CD4-positive, CD25-positive, alpha-beta regulatory T cell (primary cell): ENCODE measurements at regions not wholly inside any gene's neighbourhood (a gene's known extent, or its start where the extent isn't known, plus 50 kb on each side); places are given as distances from the start of the nearest gene placed in this dataset.

ENCODE experiments used
- ATAC-seq, 2 donors: fragments of 150-1000 bp; cut with Tn5 transposase; one replicate each; pipeline ENCODE4 v1.10.0; 2021; ENCODE audit warnings: low read depth in 2 of 2, moderate number of reproducible peaks in 2 of 2, moderate library complexity in 1 of 2
- DNase-seq, 3 donors: peaks; one replicate each; pipeline versions ENCODE4 v3.0.0 to v3.0.0-alpha.2; 2012 to 2022; ENCODE audit warnings: mixed read lengths in 1 of 3
- H3K27ac ChIP-seq: one replicate; pipeline ENCODE4 v1.7.0; 2013; ENCODE audit warnings: mild to moderate bottlenecking, low read length; ENCODE audit not compliant: insufficient read depth, poor library complexity, severe bottlenecking
- H3K27me3 ChIP-seq: one replicate; pipeline ENCODE4 v1.7.0; 2013; ENCODE audit warnings: low read length; ENCODE audit not compliant: control insufficient read depth, insufficient read depth
- H3K36me3 ChIP-seq: one replicate; pipeline ENCODE4 v1.7.0; 2013; ENCODE audit warnings: mild to moderate bottlenecking, low read length, moderate library complexity; ENCODE audit not compliant: control insufficient read depth, insufficient read depth
- H3K4me1 ChIP-seq: 2 replicates; pipeline ENCODE4 v1.7.0; 2013; ENCODE audit warnings: mild to moderate bottlenecking, low read length; ENCODE audit not compliant: insufficient read depth, control insufficient read depth, poor library complexity, severe bottlenecking
- H3K4me3 ChIP-seq: one replicate; pipeline ENCODE4 v1.7.0; 2013; ENCODE audit warnings: low read depth, mild to moderate bottlenecking, low read length, moderate library complexity
- H3K9me3 ChIP-seq, 2 experiments: 1 replicate in 1 of 2; 2 replicates in 1 of 2; pipeline ENCODE4 v1.7.0; 2013; ENCODE audit warnings: low read length in 2 of 2, mild to moderate bottlenecking in 1 of 2, moderate library complexity in 1 of 2; ENCODE audit not compliant: control insufficient read depth in 2 of 2
- H3K27ac Mint-ChIP-seq, 3 donors: one replicate each; pipeline ENCODE4 v1.8.0; 2020 to 2022; ENCODE audit warnings: mild to moderate bottlenecking in 3 of 3, mixed read lengths in 3 of 3, moderate library complexity in 2 of 3
- H3K27me3 Mint-ChIP-seq: one replicate; pipeline ENCODE4 v1.8.0; 2022; ENCODE audit warnings: mild to moderate bottlenecking, mixed read lengths
- H3K36me3 Mint-ChIP-seq: one replicate; pipeline ENCODE4 v1.8.0; 2020; ENCODE audit warnings: mixed read lengths
- H3K4me1 Mint-ChIP-seq, 4 donors: one replicate each; pipeline ENCODE4 v1.8.0; 2020 to 2022; ENCODE audit warnings: mixed read lengths in 4 of 4, mild to moderate bottlenecking in 1 of 4
- H3K4me3 Mint-ChIP-seq, 4 donors: one replicate each; pipeline ENCODE4 v1.8.0; 2020 to 2022; ENCODE audit warnings: mild to moderate bottlenecking in 4 of 4, mixed read lengths in 4 of 4, moderate library complexity in 3 of 4
- H3K9me3 Mint-ChIP-seq, 7 donors: one replicate each; pipeline ENCODE4 v1.8.0; 2020 to 2022; ENCODE audit warnings: mixed read lengths in 7 of 7, mild to moderate bottlenecking in 3 of 7, moderate library complexity in 2 of 7

DNA sequence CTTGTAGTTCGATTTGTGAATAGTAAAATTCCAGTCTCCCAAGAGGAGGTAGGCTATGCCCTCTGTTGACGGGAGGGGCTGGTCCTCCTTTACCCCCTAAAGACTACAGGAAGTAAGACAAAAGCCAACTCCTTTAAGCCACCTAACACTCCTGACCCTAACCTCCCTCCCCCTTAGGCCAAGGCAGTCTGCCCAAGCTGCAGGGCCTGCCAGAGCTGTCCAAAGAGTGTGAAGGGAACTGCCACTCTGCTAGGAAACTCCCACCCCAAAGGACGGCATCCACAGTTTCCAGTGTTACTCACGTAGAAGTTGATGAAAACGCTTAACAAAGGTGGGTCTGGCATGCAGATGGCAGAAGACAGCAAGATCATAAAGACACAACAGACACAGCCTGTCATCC lies 803.2 kb downstream of the PLA2G4A start:
- ATAC-seq (no peak), DNase-seq (no peak)
- Mint-ChIP-seq H3K9me3 (peaks cover 0 to 21% (median 6%) of the 10 kb centered on the region in 7 donors), H3K27ac (no peak overlapping the region), H3K36me3 (no peaks in the 10 kb centered on the region), H3K4me1 (no peaks in the 10 kb centered on the region), H3K27me3 (no peaks in the 10 kb centered on the region), H3K4me3 (no peak overlapping the region)
- Histone ChIP-seq H3K9me3 (peaks cover 0 to 8% of the 10 kb centered on the region in 2 experiments), H3K4me1 (no peaks in the 10 kb centered on the region), H3K4me3 (no peak overlapping the region), H3K27ac (no peak overlapping the region), H3K27me3 (no peaks in the 10 kb centered on the region), H3K36me3 (no peaks in the 10 kb centered on the region)

DNA sequence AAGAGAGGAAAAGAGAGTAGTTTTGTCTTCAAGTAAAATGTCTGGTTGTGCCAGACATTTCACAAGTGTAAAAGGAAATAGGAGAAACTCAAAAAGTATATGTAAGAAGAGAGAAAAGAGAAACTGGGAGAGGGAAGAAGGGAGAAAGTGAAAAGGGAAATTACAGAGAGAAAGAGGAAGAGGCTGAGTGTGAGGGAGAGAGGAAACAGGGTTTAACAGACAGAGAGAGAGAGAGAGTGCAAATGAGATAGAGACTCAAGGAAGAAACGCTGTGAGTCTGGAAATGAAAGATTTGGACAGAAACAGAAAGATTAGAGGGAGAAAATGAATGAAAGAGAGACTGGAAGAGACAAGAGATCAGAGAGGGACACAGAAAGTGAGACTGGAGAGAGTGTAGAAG lies 806.2 kb downstream of the PLA2G4A start:
- H3K27ac Mint-ChIP-seq = no peak overlapping the region
- H3K36me3 ChIP-seq = no peaks in the 10 kb centered on the region

GRCh38 chr1:187638733-187639434 lies 810.1 kb downstream of the PLA2G4A start:
- Histone ChIP-seq H3K27ac (no peak overlapping the region), H3K4me3 (no peak overlapping the region), H3K27me3 (no peaks in the 10 kb centered on the region), H3K36me3 (no peaks in the 10 kb centered on the region), H3K9me3 (no peaks in the 10 kb centered on the region), H3K4me1 (no peaks in the 10 kb centered on the region)
- H3K36me3 Mint-ChIP-seq = no peaks in the 10 kb centered on the region
- ATAC-seq (no peak), DNase-seq (no peak)
- H3K4me3 Mint-ChIP-seq = no peak overlapping the region
- H3K27me3 Mint-ChIP-seq = no peaks in the 10 kb centered on the region
- H3K4me1 Mint-ChIP-seq = no peaks in the 10 kb centered on the region
- no peak overlapping the region for H3K27ac Mint-ChIP-seq
- H3K9me3 Mint-ChIP-seq = peaks cover 0 to 19% (median 7%) of the 10 kb centered on the region in 7 donors

More for the DNA sequence above, 806.2 kb downstream of the PLA2G4A start:
- Histone ChIP-seq H3K27me3 (no peaks in the 10 kb centered on the region), H3K4me1 (no peaks in the 10 kb centered on the region), H3K9me3 (peaks cover 0 to 8% of the 10 kb centered on the region in 2 experiments), H3K4me3 (no peak overlapping the region), H3K27ac (no peak overlapping the region)
- no peak for ATAC-seq
- Mint-ChIP-seq H3K27me3 (no peaks in the 10 kb centered on the region), H3K4me1 (no peaks in the 10 kb centered on the region), H3K9me3 (peaks cover 0 to 36% (median 6%) of the 10 kb centered on the region in 7 donors), H3K36me3 (no peaks in the 10 kb centered on the region), H3K4me3 (no peak overlapping the region)
- no peak for DNase-seq

DNA sequence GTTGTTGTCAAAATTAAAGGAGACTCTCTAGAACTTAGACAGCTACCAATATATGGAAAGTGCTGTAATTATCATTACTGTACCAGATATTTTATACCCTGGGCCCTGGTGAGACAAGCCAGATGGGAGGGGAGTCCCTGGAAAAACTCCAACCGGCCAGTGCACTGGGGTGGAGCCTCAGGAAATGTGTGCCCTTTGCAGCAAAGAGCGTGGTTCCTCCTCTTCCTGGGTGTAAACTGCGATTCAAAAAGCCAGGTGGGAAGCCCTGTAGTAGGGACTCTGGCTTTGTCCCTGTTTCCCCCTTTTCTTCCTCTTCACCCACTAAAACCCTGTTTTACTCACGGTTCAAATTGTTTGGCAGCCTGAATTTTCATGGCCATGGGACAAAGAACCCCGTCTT lies 812.3 kb downstream of the PLA2G4A start:
- DNase-seq = no peak
- Histone ChIP-seq H3K27ac (no peak overlapping the region), H3K27me3 (no peaks in the 10 kb centered on the region), H3K4me3 (no peak overlapping the region), H3K36me3 (no peaks in the 10 kb centered on the region), H3K9me3 (no peaks in the 10 kb centered on the region), H3K4me1 (no peaks in the 10 kb centered on the region)
- H3K9me3 Mint-ChIP-seq = peaks cover 0 to 19% (median 5%) of the 10 kb centered on the region in 7 donors
- no peaks in the 10 kb centered on the region for H3K4me1 Mint-ChIP-seq
- H3K36me3 Mint-ChIP-seq = no peaks in the 10 kb centered on the region
- ATAC-seq = no peak
- no peak overlapping the region for H3K27ac Mint-ChIP-seq
- no peaks in the 10 kb centered on the region for H3K27me3 Mint-ChIP-seq
- no peak overlapping the region for H3K4me3 Mint-ChIP-seq

DNA sequence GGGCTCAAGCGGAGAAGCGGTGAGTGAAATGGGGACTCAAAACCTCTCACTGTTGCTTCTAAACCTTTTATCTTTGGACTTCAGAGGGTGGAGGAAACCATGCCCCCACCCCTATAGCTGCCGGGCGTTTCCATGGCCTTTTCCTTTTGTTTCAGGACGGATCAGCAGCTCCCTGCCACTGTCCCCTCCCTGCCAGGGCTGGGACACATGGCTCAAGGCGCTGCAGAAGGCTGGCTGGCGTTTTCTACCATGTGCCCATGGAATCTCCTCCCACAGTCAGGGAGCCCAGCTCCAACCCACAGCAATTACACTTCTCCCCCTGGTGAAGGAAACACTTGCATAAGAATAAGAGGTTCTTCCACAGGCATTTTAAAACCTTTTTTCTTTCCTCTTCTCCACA lies 812.7 kb downstream of the PLA2G4A start:
- H3K27me3 Mint-ChIP-seq = no peaks in the 10 kb centered on the region
- H3K4me1 ChIP-seq = no peaks in the 10 kb centered on the region
- H3K27ac Mint-ChIP-seq = no peak overlapping the region
- H3K27ac ChIP-seq = no peak overlapping the region
- H3K4me1 Mint-ChIP-seq = no peaks in the 10 kb centered on the region
- no peaks in the 10 kb centered on the region for H3K9me3 ChIP-seq
- no peak for ATAC-seq
- H3K36me3 Mint-ChIP-seq = no peaks in the 10 kb centered on the region
- peaks cover 0 to 19% (median 5%) of the 10 kb centered on the region in 7 donors for H3K9me3 Mint-ChIP-seq
- no peaks in the 10 kb centered on the region for H3K36me3 ChIP-seq
- no peak overlapping the region for H3K4me3 Mint-ChIP-seq
- DNase-seq = no peak
- no peak overlapping the region for H3K4me3 ChIP-seq
- H3K27me3 ChIP-seq = no peaks in the 10 kb centered on the region

- H3K4me1 Mint-ChIP-seq = no peaks in the 10 kb centered on the region
- no peaks in the 10 kb centered on the region for H3K36me3 Mint-ChIP-seq
- H3K27ac Mint-ChIP-seq = no peak overlapping the region
- no peak overlapping the region for H3K4me3 Mint-ChIP-seq
- Histone ChIP-seq H3K36me3 (no peaks in the 10 kb centered on the region), H3K9me3 (no peaks in the 10 kb centered on the region), H3K4me3 (no peak overlapping the region), H3K27me3 (no peaks in the 10 kb centered on the region), H3K4me1 (no peaks in the 10 kb centered on the region), H3K27ac (no peak overlapping the region)
- H3K9me3 Mint-ChIP-seq = peaks cover 0 to 17% (median 5%) of the 10 kb centered on the region in 7 donors
- ATAC-seq (no peak), DNase-seq (no peak)
- H3K27me3 Mint-ChIP-seq = no peaks in the 10 kb centered on the region
These were observed 813.2 kb downstream of the PLA2G4A start for GRCh38 chr1:187641907-187642306.

- Mint-ChIP-seq H3K9me3 (peaks cover 0 to 6% (median 1%) of the 10 kb centered on the region in 7 donors), H3K4me1 (no peaks in the 10 kb centered on the region), H3K27me3 (no peaks in the 10 kb centered on the region), H3K4me3 (no peak overlapping the region), H3K27ac (no peak overlapping the region), H3K36me3 (no peaks in the 10 kb centered on the region)
- DNase-seq (no peak), ATAC-seq (no peak)
- Histone ChIP-seq H3K36me3 (no peaks in the 10 kb centered on the region), H3K27me3 (no peaks in the 10 kb centered on the region), H3K4me3 (no peak overlapping the region), H3K4me1 (no peaks in the 10 kb centered on the region), H3K27ac (no peak overlapping the region), H3K9me3 (no peaks in the 10 kb centered on the region)
These were observed 816.9 kb downstream of the PLA2G4A start for GRCh38 chr1:187645651-187646050.

- ATAC-seq = no peak
- H3K36me3 ChIP-seq = no peaks in the 10 kb centered on the region
- no peak overlapping the region for H3K27ac Mint-ChIP-seq
- no peaks in the 10 kb centered on the region for H3K36me3 Mint-ChIP-seq
- no peaks in the 10 kb centered on the region for H3K27me3 Mint-ChIP-seq
- H3K4me1 Mint-ChIP-seq = no peaks in the 10 kb centered on the region
- H3K9me3 ChIP-seq = no peaks in the 10 kb centered on the region
- no peak for DNase-seq
- no peak overlapping the region for H3K4me3 ChIP-seq
- peaks cover 0 to 4% (median 1%) of the 10 kb centered on the region in 7 donors for H3K9me3 Mint-ChIP-seq
- H3K4me3 Mint-ChIP-seq = no peak overlapping the region
- H3K27me3 ChIP-seq = no peaks in the 10 kb centered on the region
- no peaks in the 10 kb centered on the region for H3K4me1 ChIP-seq
- no peak overlapping the region for H3K27ac ChIP-seq
These were observed 817.9 kb downstream of the PLA2G4A start for GRCh38 chr1:187646536-187647107.
